ENCODE measurements at regions not wholly inside any gene's neighbourhood (a gene's known extent, or its start where the extent isn't known, plus 50 kb on each side); places are given as distances from the start of the nearest gene placed in this dataset.

DNA sequence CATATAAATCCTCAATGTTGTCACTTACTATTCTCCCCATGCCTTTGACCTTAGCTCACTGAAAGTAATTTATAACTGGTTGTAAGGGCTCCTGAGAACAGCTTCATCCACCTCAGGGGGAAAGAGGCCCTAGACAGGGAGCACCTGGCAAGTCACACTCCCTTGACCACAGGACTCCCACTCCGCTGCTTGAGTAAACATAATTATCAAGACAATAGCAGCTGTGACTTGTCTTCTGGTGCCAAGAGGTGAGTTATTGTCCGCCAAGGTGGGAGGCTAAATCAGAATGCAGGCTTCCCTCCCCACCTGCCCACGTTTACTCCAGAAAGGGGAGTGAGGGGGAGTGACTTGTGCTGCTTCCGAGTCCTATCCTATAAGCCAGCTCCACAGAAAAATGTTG is 230.6 kb upstream of the LRATD1 start:
- no peak for DNase-seq

DNA sequence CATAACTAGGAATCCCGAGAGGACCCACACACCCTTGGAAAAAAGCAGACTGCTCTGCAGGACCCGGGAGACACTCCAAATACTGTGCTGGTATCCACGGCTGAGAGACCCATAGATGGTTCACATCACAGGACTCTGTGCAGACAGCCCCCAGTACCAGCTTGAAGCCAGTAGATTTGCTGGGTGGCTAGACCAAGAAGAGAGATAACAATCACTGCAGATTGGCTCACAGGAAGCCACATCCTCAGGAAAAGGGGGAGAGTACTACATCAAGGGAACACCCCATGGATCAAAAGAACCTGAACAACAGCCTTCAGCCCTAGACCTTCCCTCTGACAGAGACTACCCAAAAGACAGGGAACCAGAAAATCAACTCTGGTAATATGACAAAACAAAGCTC is 223.8 kb upstream of the LRATD1 start:
- DNase-seq = no peak

DNA sequence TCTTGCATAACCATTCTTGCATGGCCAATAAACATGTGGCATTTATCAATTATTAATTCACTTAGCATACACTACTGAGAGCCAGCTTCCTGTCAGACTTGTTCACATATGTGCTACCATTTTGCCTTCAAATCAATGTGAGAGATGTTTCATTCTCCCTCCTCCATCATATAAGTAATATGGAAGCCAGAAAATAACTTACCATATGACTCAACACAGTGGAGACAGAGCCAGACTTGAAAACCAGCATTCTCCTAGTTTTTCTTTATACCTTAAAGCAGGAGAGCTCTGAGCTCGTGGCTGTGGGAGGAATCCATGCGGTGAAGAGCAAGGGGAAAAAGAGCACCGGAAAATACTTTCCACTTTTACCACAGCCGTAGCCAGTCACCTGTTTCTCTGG is 215.0 kb upstream of the LRATD1 start:
- no peak for DNase-seq

DNA sequence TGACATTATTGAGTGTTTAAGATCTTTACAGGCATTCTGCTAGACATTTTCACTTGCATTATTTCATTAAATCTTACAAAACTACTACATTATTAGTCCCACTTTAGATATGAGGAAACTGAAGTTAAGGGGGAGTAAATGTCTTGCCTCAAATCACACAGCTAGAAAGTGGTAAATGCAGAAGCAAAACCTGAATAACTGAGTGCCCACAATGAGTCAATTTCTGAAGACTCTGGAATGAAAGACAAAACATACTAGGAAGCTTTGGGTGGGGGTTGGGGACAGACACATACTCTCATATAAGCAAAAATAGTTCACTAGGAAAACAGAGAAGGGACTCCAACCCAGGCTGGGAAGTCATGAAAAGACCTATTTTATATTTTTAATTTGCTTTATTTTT is 214.4 kb upstream of the LRATD1 start:
- DNase-seq = no peak

DNA sequence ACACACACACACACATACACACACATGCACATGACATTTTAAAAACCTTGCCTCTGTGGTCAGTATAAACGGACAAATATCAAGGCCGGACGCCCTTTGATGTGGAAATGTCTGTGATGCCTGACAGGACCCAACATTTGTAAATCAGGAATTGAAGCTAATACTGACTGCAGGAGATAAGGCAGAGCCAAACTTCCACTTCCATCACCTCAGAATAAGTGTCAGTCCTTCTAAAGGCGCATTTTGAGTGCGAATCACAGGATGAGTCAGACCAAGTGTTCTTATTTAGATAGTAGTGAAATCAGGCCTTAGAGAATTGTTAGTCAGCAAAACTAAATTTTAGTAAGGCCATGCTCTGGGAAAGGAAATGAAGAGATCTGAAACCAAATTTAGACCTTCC is 211.7 kb upstream of the LRATD1 start:
- no peak for DNase-seq

DNA sequence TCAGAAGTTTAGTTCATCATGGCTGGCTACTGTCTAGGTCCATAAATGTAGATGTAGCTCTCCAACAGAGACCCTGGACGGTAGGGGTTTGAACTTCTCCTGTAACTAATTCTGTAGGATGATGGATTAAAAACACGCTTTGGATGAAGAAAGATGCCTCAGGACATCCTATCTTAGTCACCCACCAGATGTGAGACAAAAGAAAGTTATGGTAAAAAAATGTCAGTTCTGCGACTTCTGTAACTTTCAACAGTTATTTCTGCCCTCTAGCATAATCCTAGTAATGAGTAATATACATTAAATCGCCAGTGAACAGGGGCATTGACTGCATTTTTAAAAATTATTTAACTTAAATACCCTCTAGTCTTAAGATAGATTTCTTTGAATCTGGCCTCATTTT is 210.1 kb upstream of the LRATD1 start:
- no peak for DNase-seq

DNA sequence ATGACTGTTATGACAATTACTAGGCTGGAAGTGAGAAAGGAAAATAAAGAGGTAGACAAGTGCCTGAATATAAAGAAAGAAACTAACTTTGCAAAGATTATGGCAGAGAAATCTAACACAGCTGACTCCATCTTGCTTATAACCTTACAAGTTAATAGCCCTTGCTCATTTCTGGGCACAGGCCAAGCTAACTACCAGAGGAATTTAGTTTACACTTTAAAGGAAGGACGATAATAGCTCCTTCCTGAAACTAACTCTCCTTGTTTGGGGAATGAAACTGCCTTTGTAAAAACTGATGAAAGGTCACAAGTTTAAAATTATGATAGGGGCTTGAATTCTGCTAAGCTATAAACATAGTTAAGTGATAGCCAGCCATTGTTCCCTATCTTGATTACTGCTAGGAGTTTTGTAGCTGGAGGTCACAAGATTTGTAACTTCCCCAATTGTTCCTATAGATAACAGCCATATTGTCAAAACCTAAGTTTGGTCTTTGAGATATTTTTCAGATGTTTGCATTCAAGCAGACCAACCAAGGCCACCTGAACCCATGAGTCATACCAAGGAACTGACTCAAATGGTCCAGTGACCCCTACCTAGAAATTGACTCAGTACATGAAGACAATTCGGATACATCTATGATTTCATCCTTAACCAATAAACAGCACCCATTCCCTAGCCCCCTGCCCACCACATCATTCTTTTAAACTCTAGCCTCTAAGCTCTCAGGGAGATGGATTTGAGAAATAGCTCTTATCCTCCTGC is 209.2 kb upstream of the LRATD1 start:
- DNase-seq = no peak

DNA sequence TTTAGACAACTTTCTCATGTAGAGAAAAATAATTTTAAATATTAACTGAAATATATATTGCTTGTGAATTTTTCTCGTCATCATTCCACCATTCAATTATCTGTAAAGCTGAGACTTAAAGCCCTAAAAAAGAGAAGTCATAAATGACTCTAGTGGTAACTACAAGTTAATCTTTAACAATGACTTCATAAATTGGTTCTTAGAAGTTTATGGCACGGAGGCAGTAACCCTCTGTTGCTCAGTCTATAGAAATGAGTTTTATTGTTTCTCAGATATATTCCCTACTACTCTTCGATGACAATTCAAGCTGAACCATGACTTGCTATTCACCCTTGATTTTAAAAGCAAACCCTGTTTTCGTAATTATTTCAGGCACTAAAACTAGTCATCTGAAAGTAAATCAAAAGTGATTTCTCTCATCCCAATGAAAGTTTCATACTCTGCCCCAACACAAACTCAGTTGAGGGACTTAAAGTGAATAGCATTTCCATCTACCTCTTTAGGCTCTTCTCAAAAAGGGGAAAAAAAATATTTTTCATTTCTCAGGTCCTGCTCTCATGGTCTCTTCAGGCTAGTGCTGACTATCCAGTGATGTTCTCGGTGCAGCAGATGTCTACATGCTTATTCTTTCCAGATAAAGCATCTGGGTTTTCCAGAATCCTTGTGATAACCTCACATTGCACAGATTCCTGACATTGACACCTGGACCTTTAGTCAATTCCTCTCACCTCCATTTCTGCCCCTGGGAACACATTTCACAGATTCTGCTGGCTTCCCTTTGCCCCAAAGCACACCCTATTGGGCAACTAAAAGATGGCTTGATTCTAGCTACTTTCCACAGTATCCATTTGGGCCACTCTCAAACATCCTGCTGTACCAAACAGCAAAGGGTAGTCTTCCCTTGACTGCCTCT is 207.8 kb upstream of the LRATD1 start:
- no peak for DNase-seq

DNA sequence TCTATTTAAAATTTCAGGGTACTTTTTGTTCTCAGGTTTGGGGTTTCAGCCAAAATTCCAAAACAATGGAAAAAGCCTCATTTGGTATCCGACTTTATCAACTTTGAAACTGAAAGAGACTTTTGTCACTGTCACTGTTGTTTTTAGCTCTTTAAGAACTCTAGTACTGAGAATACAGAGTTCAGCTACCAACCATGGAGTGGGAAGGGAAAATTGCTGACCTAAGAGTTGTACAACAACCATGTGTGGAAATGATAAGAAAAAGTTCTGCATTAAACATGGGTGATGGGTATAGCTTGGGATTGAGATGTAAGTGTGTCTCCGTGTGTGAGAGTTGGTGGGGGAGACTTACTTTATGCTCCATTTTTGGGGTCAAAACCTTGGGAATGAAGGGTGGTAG is 206.6 kb upstream of the LRATD1 start:
- DNase-seq = no peak

DNA sequence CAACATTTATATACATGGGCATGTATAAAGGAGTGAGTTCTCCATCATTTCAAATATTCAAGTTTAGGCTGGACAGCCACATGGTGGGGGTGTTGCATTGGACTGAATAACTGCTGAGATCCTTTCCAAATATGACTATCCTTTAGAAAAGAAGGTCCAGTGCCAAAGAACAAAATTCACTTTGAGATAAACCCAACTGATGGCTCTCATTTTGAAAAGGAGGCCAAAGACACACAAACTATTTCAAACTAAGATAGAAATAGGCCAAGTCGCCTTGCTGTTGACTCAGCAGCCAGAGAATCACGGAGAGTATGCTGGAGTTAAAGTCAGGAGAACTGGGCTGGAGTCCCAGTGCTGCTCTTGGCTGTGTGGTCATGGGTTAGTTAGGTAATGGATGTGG is 204.5 kb upstream of the LRATD1 start:
- no peak for DNase-seq

DNA sequence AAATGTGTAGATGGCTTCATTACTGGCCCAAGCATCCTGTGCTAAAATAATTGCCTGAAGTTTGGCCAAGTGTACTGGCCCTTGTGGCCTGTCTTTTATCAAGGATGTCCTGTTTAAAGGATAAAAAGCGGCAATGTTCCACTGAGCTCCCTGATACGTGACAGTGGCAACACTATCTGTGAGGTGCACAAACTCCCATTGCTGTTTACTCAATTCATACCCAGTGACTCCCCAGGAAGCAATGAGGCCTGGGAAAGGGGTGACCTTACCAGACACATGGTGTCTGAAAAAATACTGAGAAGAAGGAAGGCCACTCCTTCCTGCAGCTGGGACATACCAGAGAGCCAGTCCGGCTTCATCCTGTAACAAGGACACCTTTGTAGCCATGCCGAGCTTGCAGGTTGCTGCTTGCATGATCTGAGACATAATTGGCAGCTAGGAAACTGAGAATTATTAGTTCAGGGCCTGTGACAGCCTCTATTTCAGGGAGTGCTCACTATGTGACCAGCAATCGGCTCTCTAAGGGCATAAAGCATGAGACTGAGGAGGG is 198.5 kb upstream of the LRATD1 start:
- no peak for DNase-seq

DNA sequence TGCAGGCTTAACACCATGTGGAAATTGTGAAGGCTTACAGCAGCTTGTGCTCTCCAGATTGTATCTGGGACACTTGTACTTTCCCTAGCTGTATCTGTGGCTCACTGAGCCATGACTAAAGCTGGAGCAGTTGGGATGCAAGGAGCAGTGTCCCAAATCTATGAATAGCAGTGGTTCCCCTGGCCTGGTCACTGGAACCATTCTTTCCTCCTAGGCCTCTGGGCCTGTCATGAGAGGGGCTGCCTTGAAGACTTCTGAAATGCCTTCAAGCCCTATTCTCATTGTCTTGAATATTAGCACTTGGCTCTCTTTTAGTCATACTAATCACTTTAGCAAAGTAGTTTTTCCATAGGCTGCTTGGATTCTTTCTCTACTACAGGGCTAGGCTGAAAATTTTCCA is 186.8 kb upstream of the LRATD1 start:
- no peak for DNase-seq

DNA sequence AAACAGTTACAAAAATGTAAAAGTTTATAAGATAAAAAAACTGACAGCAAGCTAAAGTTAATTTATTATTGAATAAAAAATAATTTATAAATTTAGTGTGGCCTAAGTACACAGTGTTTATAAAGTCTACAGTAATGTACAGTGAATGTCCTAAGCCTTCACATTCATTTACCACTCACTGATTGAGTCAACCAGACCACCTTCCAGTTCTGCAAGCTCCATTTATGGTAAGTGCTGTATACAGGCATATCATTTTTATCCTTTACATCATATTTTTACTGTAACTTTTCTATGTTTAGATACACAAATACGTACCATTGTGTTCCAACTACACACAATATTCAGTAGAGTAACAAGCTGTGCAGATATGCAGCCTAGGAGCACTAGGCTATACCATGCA is 184.2 kb upstream of the LRATD1 start:
- no peak for DNase-seq

DNA sequence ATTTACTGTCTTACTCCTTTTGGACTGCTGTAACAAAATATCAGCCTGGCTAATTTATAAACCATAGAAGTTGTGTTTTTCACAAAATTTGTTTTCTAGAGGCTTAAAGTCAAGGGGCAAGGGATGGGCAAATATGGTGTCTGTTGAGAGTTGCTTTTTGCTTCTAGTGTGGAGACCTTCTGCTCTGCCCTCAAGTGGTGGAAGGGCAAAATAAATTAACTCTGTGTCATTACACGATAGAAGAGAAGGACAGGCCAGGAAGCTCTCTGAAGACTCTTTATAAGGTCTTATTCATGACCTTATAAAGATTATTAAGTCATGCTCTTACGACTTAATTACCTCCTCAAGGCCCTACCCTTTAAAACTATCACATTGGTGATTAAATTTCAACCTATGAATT is 181.2 kb upstream of the LRATD1 start:
- DNase-seq = no peak

DNA sequence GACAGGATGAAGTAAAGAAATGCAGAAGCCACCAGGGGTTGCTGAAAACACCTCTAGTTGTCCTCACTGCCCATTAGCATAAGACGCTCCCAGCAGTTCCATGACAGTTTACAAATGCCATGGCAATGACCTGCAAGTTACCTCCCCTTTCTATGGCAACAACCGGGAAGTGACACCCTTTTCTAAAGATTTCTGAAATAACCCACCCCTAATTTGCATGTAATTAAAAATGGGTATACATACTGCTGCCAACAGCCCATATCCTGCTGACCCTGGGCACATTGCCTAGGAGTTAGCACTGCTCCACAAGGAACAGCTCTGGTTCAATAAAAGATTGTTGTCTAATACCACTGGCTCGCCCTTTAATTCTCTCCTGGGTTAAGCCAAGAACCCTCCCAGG is 178.3 kb upstream of the LRATD1 start:
- no peak for DNase-seq

DNA sequence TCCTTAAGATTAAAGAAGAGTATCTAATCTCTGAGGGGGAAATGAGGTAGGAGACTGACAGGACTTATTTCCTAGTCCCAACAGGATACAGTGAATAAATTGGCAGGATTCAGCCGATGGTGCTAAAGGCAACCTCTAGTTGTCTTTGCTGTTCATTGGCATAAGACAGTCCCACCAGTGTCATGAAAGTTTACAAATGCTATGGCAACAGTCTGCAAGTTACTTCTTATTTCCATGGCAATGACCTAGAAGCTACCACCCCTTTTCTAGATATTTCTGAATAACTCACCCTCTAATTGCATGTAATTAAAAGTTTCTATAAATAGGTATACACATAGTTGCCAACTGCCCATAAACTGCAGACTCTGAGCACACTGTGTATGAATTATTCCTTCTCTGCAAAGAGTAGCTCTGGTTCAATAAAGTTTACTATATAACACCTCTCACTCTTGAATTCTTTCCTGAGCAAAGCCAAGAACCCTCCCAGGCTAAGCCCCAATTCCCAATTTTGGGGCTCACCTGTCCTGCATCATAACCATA is 172.7 kb upstream of the LRATD1 start:
- DNase-seq = no peak

DNA sequence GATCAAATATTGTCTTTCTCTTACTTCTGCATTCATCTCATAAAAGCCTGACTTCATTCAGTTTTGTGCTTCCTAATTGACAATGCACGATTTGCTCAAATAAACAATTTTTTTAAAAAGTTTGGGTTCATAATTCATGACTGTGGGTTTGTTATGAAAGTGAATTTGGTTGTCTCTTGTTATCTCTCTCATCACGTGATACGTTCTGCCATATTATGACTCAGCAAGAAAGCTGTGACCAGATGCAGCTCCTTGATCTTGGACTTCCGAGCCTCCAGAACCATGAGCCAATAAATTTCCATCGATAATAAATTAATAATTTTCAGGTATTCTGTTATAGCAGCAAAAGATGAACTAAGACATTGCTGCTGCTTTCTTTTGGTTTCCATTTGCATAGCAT is 156.5 kb upstream of the LRATD1 start:
- DNase-seq = no peak

DNA sequence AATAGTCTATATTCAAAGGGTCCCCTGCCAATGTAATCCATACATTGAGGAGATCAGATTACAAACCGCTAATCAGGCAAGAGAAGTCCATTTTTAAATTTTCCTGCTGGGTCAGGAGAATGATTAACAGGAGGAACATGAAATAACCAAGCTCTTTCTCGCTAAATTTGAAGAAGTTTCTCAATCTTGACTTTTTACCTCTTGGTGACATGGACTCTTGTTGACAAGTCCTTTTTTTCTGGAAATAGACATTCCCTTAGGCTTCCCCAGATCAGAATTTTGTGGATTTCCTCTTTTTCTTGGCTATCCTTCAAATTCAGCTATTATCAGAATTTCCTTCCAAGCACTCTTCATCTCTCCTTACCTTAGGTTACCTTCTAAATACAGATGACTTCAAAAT is 153.0 kb upstream of the LRATD1 start:
- DNase-seq = no peak

DNA sequence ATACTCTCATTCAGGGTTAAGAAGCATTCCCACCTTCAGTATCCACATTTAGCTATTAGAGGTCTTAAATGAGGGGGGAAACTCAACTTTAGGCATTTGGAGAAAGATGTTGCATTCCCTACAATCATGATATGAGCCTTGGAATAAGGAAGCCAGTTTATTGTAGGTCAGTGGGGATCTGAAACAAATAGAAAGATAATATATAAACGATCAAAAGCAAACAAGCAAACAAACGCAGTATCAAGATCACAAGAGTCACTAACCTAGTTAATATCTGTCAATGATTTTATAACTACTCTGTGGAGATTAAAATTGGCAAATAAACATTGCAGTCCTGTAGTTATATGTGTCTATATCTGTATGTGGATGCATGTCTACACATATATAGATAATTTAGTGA is 152.4 kb upstream of the LRATD1 start:
- no peak for DNase-seq

DNA sequence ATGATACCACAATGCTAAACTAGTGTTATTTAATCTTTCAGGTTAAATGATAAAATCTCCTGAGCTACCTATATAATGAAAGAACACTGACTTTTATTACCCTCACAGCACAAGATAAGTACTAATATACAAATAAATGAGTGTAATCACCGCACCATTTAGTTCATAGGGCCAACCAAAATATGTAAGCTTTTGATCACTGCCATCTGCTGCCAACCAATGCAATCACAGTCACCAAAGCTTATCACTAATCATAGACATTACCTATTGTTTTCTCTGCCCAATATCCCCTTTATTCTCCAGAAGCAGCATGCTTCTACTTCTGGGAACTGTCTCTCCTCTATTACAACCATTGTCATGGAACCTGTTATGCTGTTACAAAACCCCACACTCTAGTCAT is 151.6 kb upstream of the LRATD1 start:
- no peak for DNase-seq

DNA sequence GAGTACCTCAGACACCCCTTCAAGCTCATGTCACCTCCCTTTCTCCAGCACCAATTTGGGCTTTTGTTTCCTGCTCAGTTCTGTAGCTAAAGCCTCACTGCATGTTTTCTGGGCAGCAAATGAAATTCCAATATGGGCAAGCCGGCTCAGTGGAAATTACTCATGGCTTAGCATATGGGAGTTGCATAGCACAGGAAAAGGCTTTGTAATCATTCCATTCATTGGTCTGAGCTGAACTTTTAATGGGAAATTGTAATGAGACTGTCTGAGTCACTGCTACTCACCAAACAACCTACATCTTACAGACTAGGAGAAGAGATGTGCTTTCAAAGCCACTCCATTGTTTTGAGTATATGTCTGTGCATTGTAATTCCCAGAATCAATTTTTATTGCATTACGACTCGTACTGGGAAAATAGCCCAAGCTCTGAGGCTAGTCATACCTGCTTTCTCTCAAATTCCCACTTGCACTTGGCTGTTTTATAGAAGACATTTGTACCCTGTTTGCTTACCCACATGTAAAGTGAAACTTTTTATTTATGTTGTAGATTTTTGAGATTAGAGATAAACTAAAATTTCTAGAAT is 139.5 kb upstream of the LRATD1 start:
- DNase-seq = no peak

DNA sequence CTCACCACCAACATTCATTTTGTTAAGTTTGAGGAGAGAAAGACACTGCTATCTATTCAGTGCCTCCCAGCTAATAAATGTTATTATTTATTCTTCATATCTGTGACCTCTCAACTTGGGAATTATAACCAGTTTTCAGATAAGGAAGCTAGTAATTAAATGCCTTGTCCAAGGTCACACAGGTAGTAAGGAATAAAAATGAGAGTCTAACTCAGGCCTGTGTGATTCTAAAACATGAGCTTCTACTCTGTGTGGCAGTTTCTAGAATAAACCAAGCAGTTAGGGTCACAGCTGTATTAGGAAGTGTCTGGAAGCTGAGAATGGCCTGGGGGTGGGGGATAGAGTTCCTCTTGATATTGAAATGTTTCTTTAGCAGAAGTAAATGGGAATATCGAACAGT is 137.8 kb upstream of the LRATD1 start:
- no peak for DNase-seq

DNA sequence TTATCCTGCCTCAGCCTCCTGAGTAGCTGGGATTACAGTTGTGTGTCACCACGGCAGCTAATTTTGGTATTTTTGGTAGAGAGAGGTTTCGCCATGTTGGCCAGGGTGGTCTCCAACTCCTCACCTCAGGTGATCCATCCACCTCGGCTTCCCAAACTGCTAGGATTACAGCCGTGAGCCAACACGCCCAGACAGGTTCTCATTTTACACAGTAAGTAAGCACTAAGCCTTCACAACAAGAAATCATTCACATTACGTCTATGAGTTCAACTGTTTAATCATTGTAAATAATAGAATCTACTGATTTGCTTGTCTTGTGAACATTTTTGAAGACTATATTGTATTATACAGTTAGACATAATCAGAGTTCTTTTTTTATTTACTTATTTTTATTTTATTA is 131.5 kb upstream of the LRATD1 start:
- DNase-seq = no peak

Measured in effector CD8-positive, alpha-beta T cell (primary cell).